ENCODE measurements at regions not wholly inside any gene's neighbourhood (a gene's known extent, or its start where the extent isn't known, plus 50 kb on each side); places are given as distances from the start of the nearest gene placed in this dataset.

DNA sequence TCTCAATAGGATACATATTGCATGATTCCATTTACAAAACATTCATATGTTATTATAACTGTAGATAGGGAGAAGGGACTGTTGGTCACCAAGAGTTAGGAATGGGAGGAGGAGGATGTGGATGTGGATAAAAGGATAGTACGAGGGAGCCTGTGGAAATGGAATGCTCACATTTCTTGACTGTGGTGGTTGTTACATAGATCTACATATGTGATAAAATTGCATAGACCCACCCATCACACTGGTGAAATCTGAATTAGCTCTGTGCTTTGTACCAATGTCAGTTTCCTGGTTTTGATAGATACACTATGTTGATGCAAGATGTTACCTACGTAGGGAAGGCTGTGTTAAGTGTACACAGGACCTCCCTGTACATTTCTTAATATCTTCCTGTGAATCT, 233.5 kb upstream of the MTPN start:
- Histone ChIP-seq H3K4me3 (no peak overlapping the region), H3K27ac (no peak overlapping the region)

DNA sequence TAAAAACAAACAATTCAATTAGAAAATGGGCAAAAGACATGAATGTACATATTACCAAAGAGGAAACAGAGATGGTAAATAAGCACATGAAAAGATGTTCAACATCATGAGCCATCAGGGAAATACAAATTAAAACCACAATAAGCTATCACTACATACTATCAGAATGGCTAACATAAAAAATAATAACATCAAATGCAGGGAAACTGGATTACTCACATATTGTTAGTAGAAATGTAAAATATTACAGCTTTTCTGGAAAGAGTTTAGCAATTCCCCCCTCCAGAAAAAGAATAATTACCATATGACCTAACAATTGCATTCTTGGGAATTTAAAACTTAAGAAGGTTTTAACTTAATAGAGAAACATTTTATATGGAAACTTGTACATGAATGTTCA, 232.9 kb upstream of the MTPN start:
- H3K27ac ChIP-seq, result no peak overlapping the region
- no peak overlapping the region for H3K4me3 ChIP-seq

DNA sequence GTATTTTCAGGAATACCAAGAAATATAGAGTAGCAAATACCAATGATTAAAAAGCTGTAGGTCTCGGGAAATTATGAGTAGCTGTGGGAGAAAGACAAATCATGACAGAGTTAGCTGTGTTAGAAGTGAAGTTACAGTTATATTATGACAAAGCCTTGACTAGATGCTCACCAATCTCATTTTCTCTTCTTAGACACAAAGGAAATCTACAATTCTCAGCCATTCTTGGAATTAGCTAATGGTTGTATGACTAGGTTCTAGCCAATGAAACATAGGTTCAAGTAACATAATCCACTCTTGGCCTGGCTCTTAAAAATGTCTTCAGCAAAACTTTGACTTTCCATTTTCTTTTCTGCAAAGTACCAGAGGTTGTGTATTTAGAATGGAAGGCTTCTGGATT, 228.8 kb upstream of the MTPN start:
- H3K27ac ChIP-seq, result no peak overlapping the region
- H3K4me3 ChIP-seq, result no peak overlapping the region

DNA sequence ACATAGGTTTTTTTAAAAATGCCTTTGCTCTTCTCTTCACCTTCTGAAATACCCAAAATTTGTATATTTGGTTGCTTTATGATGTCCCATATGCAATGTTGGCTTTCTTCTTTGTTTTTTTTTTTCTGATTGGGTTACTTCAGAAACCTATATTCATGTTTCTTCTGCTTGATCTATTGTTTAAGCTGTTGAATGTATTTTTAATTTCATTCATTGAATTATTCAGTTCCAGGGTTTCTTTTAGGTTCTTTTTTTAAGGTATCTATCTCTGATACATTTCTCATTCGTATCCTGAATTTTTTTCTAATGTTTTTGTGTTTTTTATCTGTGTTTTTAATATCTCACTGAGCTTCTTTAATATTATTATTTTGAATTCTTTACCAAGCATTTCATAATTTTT, 221.0 kb upstream of the MTPN start:
- no peak overlapping the region for H3K27ac ChIP-seq
- H3K4me3 ChIP-seq, result no peak overlapping the region

GRCh38 chr7:136194878-136195277, 217.7 kb upstream of the MTPN start:
- Histone ChIP-seq H3K27ac (no peak overlapping the region), H3K4me3 (no peak overlapping the region)

- H3K4me3 ChIP-seq, result no peak overlapping the region
Measured at GRCh38 chr7:136193940-136194339, 216.8 kb upstream of the MTPN start.

GRCh38 chr7:136189506-136189998, 212.4 kb upstream of the MTPN start:
- Histone ChIP-seq H3K27ac (no peak overlapping the region), H3K4me3 (no peak overlapping the region)

More at GRCh38 chr7:136193940-136194339, 216.8 kb upstream of the MTPN start:
- H3K27ac ChIP-seq, result no peak overlapping the region

DNA sequence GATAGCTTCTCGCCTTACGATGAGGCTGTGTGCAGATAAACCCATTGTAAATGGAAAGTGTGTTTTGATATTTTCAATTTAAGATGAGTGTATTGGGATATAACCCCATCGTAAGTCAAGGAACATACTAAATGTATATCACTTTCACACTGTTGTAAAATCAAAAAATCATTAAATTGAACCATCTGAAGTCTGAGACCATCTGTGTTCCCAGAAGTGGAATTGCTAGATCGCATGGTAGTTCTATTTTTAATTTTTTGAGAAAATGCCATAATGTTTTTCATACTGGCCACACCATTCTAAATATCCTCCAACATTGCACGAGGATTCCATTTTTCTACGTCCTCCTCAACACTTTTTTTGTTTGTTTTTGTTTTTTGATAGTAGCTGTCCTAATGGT, 209.1 kb upstream of the MTPN start:
- no peak overlapping the region for H3K4me3 ChIP-seq
- no peak overlapping the region for H3K27ac ChIP-seq

GRCh38 chr7:136184719-136185118, 207.6 kb upstream of the MTPN start:
- Histone ChIP-seq H3K27ac (no peak overlapping the region), H3K4me3 (no peak overlapping the region)

- no peak overlapping the region for H3K27ac ChIP-seq
- no peak overlapping the region for H3K4me3 ChIP-seq
Measured at GRCh38 chr7:136183981-136184380, 206.8 kb upstream of the MTPN start.

- no peak overlapping the region for H3K4me3 ChIP-seq
- no peak overlapping the region for H3K27ac ChIP-seq
Measured at GRCh38 chr7:136180984-136181383, 203.8 kb upstream of the MTPN start.

GRCh38 chr7:136179851-136180721, 202.9 kb upstream of the MTPN start:
- Histone ChIP-seq H3K27ac (no peak overlapping the region), H3K4me3 (no peak overlapping the region)

- Histone ChIP-seq H3K27ac (no peak overlapping the region), H3K4me3 (no peak overlapping the region)
Measured at GRCh38 chr7:136179154-136179553, 202.0 kb upstream of the MTPN start.

DNA sequence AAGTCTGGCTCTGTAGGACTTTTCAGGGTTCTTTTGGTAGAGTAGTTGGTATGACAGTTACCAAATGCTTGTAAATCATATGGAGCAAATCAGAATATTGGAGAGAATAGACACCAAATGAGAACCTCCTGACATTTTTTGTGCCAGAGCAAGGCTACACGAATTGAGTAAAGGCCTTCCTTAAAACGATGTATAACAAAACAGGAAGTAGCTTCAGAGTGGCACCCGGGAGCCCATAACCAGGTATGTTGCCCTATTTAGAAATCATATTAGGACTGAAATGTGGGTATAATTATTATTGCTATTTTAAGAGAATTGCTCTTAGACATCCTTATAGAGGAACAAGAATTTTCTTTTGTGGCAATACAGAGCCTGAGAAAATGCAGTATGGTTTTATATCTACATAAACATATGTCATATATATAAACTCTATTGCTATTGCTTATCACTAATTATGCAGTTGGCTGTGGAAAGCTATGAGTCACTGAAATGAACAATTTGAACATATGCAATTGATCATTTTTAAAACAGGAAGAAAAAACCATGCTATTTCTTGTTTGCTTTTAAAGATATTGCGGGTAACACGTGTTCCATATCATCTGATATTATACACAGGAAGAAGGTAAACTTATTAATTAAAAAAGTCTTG, 197.4 kb upstream of the MTPN start:
- no peak overlapping the region for H3K4me3 ChIP-seq
- no peak overlapping the region for H3K27ac ChIP-seq

DNA sequence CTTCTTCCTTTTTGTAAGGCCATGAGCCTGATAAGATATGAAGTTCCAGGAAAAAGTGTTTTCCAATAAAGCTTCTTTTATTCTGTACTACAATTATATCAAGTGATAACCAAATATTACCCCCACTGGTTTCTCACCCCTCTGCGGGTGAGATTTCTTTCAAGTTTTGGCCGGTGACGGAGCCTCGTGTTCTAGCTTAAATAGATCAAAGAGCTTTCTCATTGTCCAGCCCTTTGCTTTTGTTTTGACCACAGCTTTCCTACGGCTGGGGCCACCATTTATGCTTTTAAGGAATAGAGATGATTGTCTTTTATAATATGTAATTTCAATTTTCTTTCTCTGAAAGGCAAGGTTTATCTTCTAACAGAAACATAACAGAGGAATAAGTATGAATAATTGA, 196.7 kb upstream of the MTPN start:
- H3K4me3 ChIP-seq, result no peak overlapping the region
- H3K27ac ChIP-seq, result no peak overlapping the region

DNA sequence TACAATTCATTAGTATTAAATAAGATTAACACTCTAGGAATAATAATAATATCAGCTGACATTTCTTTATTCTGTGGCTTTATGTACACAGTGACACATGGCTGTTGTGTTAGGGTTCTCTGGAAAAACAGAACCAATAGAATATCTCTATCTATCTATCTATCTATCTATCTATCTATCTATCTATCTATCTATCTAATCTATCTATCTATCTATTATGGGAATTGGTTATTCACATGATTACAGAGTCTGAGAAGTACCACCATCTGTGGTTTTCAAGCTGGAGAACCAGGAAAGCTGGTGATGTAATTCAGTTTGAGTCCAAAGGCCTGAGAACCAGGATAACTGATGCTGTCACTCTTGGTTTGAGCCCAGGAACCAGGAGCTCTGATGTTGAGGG, 194.1 kb upstream of the MTPN start:
- H3K27ac ChIP-seq, result no peak overlapping the region
- no peak overlapping the region for H3K4me3 ChIP-seq

GRCh38 chr7:136168821-136169220, 191.7 kb upstream of the MTPN start:
- no peak overlapping the region for H3K27ac ChIP-seq
- no peak overlapping the region for H3K4me3 ChIP-seq

DNA sequence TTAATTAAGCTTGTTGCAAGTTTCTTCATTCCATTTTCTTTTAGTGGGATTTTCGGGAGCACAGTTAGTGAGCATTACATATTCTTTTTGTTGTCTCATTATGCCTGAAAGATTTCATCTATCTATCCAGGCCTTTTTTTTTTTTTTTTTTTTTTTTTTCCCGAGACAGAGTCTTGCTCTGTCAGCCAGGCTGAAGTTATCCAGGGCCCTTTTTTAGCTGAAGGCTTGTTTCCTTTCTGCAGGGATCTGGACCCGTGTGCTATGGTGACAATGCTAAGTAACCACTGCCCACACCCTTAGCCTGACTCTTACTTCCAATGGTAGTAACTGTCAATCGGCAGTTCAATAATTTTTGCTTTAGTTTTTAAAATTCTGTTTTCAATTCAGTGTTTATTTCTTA, 190.8 kb upstream of the MTPN start:
- no peak overlapping the region for H3K27ac ChIP-seq
- no peak overlapping the region for H3K4me3 ChIP-seq

DNA sequence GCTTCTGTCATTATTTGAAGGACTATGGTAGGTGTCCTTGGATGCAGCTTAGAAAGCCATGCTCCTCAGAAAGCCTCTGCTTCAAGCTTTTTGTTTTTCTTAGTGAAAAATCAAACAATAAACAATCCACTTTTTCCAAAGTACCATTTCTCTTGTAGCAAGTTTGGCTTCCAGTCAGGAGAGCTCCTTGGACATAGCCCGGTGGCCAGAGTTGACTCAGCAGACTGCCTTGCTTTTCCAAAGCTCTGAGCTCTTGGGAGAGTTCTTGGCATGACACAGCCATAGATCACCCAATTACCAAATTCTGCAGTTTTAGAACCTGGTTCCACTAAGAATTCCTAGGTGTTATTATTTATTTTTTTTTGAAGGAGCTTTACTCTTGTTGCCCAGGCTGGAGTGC, 189.4 kb upstream of the MTPN start:
- no peak overlapping the region for H3K4me3 ChIP-seq
- no peak overlapping the region for H3K27ac ChIP-seq

GRCh38 chr7:136163340-136163801, 186.2 kb upstream of the MTPN start:
- H3K4me3 ChIP-seq, result no peak overlapping the region
- no peak overlapping the region for H3K27ac ChIP-seq

GRCh38 chr7:136150311-136150710, 173.2 kb upstream of the MTPN start:
- Histone ChIP-seq H3K4me3 (no peak overlapping the region), H3K27ac (no peak overlapping the region)

All from skin epidermis (tissue), 12 donors.